ACC112 (cell line): ENCODE measurements at regions not wholly inside any gene's neighbourhood (a gene's known extent, or its start where the extent isn't known, plus 50 kb on each side); places are given as distances from the start of the nearest gene placed in this dataset.

ENCODE experiments used
- H2AFZ ChIP-seq: fragments of 200-600 bp; sonication (generic); one replicate; pipeline ENCODE4 v1.6.0; 2017; ENCODE audit warnings: antibody characterized with exemption, low read length; ENCODE audit not compliant: unreplicated experiment
- H3K27ac ChIP-seq: fragments of 200-600 bp; sonication (generic); 2 replicates; pipeline ENCODE4 v1.5.1; 2014; ENCODE audit warnings: low read depth, mild to moderate bottlenecking, antibody characterized with exemption, low read length, moderate library complexity
- H3K27me3 ChIP-seq: fragments of 200-600 bp; sonication (generic); 2 replicates; pipeline ENCODE4 v1.6.1; 2014; ENCODE audit warnings: mild to moderate bottlenecking, antibody characterized with exemption, low read length, moderate library complexity, mixed read lengths; ENCODE audit not compliant: insufficient read depth
- H3K36me3 ChIP-seq: fragments of 200-600 bp; sonication (generic); 2 replicates; pipeline ENCODE4 v1.6.1; 2016; ENCODE audit warnings: mild to moderate bottlenecking, antibody characterized with exemption, low read length, moderate library complexity, mixed read lengths; ENCODE audit not compliant: insufficient read depth
- H3K4me1 ChIP-seq: fragments of 200-600 bp; sonication (generic); one replicate; pipeline ENCODE4 v1.6.1; 2016; ENCODE audit warnings: low read length, mixed read lengths; ENCODE audit not compliant: insufficient read depth, unreplicated experiment, control insufficient read depth
- H3K4me3 ChIP-seq: fragments of 200-600 bp; sonication (generic); 2 replicates; pipeline ENCODE4 v1.5.1; 2014; ENCODE audit warnings: mild to moderate bottlenecking, low read depth, low read length
- H3K79me2 ChIP-seq: fragments of 200-600 bp; sonication (generic); one replicate; pipeline ENCODE4 v1.6.0; 2016; ENCODE audit warnings: low read length; ENCODE audit not compliant: control insufficient read depth, unreplicated experiment, insufficient read depth

DNA sequence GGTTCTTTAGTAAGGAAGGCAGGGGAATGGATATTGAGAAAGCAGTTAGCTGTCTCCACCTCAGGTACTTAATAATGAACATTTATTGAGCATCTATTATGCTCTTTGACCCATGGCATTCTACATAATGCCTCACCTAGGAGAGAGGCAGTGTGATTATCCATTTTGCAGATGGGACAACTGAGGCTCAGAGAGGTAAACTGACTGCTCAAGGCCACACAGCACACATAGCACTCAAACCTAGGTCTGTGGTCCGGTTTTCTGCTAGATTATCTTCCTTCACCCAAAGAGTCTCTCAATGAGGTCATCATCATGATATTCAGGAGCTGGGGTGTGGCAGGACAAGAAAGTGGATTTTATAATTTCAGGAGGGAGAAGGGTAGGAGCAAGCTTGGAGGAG lies 199.1 kb upstream of the LHX5 start:
- H3K27me3 ChIP-seq: peaks cover 79% of the 10 kb centered on the region
- H2AFZ ChIP-seq: no peak overlapping the region
- no peak overlapping the region for H3K4me3 ChIP-seq
- H3K79me2 ChIP-seq: no peaks in the 10 kb centered on the region
- no peak overlapping the region for H3K27ac ChIP-seq
- H3K4me1 ChIP-seq: no peaks in the 10 kb centered on the region
- H3K36me3 ChIP-seq: no peaks in the 10 kb centered on the region

DNA sequence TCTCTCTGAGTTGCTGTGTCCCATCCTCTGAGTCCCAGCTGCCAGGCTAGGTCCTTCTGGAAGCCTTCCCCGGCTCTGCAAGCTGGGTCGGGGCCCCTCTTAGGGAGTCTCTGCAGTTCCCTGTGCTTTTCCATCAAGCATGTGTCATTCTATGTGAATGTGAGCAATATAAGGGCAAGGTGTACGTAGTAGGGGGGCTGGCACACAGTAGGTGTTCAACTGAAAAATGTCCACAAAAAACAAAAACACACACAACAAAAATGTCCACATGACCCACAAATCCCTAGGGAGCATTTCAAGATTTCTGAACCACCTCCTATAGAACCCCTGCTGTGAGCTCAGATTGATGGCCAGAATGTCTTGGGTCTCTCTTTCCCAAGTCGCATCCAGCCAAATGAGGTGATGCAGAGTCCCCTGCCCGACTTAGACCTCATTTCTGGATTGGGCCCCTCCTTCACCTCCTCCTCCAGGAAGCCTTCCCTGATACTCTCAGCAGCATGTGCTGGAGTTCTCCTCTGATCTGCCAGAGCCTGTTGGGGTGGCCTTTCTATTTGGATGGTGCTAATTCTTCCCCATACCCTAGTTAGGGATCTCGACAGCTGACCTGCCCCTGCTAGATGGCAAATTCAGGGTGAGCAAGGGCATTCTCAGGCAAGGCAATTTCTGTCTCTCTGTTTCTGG lies 196.1 kb upstream of the LHX5 start:
- no peaks in the 10 kb centered on the region for H3K36me3 ChIP-seq
- no peaks in the 10 kb centered on the region for H3K79me2 ChIP-seq
- no peak overlapping the region for H2AFZ ChIP-seq
- H3K27me3 ChIP-seq: peaks cover 56% of the 10 kb centered on the region
- no peaks in the 10 kb centered on the region for H3K4me1 ChIP-seq
- no peak overlapping the region for H3K4me3 ChIP-seq
- H3K27ac ChIP-seq: no peak overlapping the region

DNA sequence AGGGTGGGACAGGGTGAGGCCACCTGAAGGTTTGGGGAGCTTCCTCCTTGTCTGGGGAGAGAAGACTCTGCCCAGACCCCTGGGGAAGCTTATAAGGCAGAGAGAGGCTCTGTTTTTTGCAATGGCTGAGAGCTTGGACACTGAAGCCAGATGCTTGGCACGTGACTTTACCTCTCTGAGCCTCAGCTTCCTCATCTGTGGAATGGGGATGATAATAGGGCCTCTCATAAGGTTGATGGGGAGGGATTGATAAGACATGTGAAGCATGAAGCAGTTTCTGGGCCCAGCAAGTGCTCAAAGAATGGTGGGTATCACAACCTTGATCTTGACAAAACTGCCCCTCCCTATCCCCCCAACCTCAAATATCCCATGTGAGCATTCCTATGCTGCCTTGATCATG lies 195.4 kb upstream of the LHX5 start:
- no peak overlapping the region for H3K27ac ChIP-seq
- H3K27me3 ChIP-seq: peaks cover 57% of the 10 kb centered on the region
- H3K4me1 ChIP-seq: no peaks in the 10 kb centered on the region
- no peaks in the 10 kb centered on the region for H3K79me2 ChIP-seq
- no peak overlapping the region for H3K4me3 ChIP-seq
- H2AFZ ChIP-seq: no peak overlapping the region
- H3K36me3 ChIP-seq: no peaks in the 10 kb centered on the region

DNA sequence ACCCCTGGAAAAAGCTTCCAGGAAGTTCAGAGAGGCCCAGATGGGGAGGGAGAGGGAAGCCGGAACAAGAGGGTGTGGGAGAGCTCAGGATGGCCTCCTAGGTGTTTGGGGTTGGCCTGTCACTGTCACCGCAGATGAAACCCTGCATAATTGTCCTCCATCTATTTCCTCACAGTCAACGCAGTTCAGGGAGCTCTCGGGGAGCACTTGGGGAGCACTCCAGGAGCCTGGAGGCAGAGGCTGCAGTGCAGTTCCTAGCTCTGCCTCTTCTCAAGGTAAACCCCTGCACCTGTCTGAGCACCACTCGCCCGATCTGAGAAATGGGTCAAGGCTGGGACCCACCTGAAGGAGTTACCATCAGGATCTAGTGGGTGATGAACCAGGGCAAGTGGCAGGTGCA lies 194.6 kb upstream of the LHX5 start:
- no peaks in the 10 kb centered on the region for H3K79me2 ChIP-seq
- H3K27ac ChIP-seq: no peak overlapping the region
- H3K4me1 ChIP-seq: no peaks in the 10 kb centered on the region
- H3K36me3 ChIP-seq: no peaks in the 10 kb centered on the region
- no peak overlapping the region for H3K4me3 ChIP-seq
- peaks cover 57% of the 10 kb centered on the region for H3K27me3 ChIP-seq
- no peak overlapping the region for H2AFZ ChIP-seq

DNA sequence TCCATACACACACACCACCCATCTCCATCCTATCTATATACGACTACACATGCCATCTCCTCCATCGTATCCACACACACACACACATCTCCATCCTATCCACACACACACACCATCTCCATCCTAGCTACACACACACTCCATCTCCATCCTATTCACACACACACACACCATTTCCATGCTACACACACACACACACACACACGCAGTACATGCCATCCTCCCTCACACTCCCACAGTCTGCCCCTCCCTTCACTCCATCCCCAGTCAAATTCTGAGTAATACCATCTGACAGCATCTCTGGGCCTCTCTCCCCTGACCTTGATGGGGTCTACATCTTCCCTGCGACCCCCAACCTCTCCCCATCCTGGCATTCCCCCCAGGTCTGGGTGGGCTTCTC lies 193.8 kb upstream of the LHX5 start:
- Histone ChIP-seq H3K27me3 (peaks cover 55% of the 10 kb centered on the region), H3K4me3 (no peak overlapping the region), H3K27ac (no peak overlapping the region), H3K36me3 (no peaks in the 10 kb centered on the region), H2AFZ (no peak overlapping the region), H3K4me1 (no peaks in the 10 kb centered on the region), H3K79me2 (no peaks in the 10 kb centered on the region)

DNA sequence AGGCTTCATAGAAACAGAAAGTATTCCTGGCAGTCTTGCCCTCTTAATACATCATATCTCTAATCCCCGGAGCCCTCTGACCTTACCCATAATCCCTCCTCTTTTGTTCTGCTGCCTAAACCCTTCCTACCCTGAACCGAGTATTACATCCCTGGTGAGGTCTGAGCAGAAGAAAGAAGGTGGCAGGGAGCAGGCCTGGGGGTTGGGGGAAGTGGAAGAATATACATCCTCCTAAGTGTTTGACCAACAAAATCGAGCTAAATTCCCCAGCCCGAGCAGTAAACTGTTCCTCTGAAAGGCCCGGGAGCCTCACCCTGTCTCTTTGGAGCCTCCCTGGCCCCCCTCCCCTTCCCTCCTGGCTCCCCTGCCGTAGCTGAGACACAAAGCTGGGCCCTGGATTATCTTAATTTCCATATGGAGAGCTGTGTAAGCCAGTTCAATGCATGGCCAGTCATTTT lies 192.6 kb upstream of the LHX5 start:
- no peaks in the 10 kb centered on the region for H3K4me1 ChIP-seq
- no peaks in the 10 kb centered on the region for H3K36me3 ChIP-seq
- no peak overlapping the region for H3K4me3 ChIP-seq
- no peak overlapping the region for H2AFZ ChIP-seq
- H3K79me2 ChIP-seq: no peaks in the 10 kb centered on the region
- no peak overlapping the region for H3K27ac ChIP-seq
- H3K27me3 ChIP-seq: peaks cover 44% of the 10 kb centered on the region

DNA sequence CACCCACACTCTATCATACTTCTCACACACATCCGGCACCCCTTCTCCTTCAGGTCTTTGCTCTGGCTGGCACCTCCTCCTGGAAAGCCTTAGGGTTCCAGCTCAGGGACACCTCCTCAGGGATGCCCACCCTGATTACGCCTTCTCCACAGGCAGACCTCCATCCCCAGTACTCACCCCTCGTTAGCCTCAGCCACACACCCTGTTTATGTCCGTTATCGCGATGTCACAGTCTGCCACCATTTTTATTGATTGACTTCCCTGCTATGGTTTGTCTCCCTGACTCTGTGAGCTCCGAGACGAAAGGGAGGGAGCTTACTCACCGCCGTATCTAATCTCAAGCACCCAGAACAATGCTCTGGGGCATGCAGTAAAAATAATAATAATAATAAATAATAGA lies 191.7 kb upstream of the LHX5 start:
- no peaks in the 10 kb centered on the region for H3K4me1 ChIP-seq
- no peak overlapping the region for H2AFZ ChIP-seq
- H3K27me3 ChIP-seq: peaks cover 37% of the 10 kb centered on the region
- H3K36me3 ChIP-seq: no peaks in the 10 kb centered on the region
- no peaks in the 10 kb centered on the region for H3K79me2 ChIP-seq
- no peak overlapping the region for H3K27ac ChIP-seq
- no peak overlapping the region for H3K4me3 ChIP-seq

DNA sequence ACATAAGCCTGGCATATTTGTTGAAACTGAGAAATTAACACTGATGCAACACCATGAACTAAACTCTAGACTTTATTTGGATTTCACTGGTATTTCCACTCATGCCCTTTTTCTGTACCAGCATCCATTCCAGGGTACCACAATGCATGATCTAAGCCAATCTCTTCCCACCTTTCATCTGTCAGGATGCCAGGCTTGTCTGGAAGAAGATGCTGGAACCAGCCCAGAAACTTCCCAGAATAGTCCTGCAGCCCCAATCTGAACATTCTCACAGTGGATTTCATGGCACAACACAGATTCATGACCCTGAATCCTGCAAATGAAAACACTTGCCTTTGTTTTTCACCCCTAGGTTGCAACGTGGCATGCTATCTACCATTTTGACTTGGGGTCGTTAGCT lies 189.3 kb upstream of the LHX5 start:
- no peaks in the 10 kb centered on the region for H3K36me3 ChIP-seq
- no peak overlapping the region for H2AFZ ChIP-seq
- H3K27me3 ChIP-seq: peaks cover 21% of the 10 kb centered on the region
- H3K27ac ChIP-seq: no peak overlapping the region
- H3K79me2 ChIP-seq: no peaks in the 10 kb centered on the region
- H3K4me1 ChIP-seq: no peaks in the 10 kb centered on the region
- H3K4me3 ChIP-seq: no peak overlapping the region

DNA sequence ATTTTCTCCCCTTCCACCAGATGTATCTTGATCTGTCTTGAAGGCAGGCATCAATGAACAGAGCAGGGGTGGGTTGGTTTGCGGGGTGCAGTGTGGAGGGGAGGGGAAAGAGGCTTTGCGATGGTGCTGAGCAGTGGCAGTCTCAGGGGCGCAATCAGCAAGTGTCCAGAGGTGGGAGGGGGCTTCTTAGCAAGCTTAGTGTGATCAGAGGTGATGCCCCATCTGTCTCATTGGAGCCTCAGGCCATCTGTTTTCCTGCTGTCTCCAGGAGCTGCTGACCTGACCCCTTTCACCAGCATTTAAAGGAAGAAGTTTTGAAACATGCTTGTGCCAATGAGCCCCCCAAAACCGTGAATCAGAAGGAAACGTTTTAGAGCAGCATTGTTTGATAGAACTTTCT lies 187.7 kb upstream of the LHX5 start:
- no peaks in the 10 kb centered on the region for H3K4me1 ChIP-seq
- H3K36me3 ChIP-seq: no peaks in the 10 kb centered on the region
- no peak overlapping the region for H2AFZ ChIP-seq
- no peak overlapping the region for H3K4me3 ChIP-seq
- peaks cover 24% of the 10 kb centered on the region for H3K27me3 ChIP-seq
- no peak overlapping the region for H3K27ac ChIP-seq
- H3K79me2 ChIP-seq: no peaks in the 10 kb centered on the region

DNA sequence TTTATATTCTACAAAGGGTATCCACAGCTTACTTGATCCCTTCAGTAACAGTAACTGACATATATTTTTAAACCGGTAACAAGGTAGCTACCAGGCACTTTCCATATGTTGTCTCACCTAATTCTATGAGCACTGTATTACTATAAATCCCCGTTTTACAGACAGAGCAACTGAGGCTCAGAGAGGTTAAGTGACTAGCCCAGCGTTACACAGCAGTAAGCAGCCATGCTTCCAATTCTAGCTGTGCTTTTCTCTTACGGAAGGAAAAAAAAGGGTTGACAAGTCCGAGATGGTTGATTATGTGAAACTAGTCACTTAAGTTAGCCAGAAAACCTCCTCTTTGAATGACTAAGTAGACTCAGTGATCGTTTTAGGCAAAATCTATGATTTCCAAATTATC lies 187.3 kb upstream of the LHX5 start:
- Histone ChIP-seq H3K4me3 (no peak overlapping the region), H3K4me1 (no peaks in the 10 kb centered on the region), H3K36me3 (no peaks in the 10 kb centered on the region), H3K27me3 (peaks cover 24% of the 10 kb centered on the region), H3K79me2 (no peaks in the 10 kb centered on the region), H2AFZ (no peak overlapping the region), H3K27ac (no peak overlapping the region)

DNA sequence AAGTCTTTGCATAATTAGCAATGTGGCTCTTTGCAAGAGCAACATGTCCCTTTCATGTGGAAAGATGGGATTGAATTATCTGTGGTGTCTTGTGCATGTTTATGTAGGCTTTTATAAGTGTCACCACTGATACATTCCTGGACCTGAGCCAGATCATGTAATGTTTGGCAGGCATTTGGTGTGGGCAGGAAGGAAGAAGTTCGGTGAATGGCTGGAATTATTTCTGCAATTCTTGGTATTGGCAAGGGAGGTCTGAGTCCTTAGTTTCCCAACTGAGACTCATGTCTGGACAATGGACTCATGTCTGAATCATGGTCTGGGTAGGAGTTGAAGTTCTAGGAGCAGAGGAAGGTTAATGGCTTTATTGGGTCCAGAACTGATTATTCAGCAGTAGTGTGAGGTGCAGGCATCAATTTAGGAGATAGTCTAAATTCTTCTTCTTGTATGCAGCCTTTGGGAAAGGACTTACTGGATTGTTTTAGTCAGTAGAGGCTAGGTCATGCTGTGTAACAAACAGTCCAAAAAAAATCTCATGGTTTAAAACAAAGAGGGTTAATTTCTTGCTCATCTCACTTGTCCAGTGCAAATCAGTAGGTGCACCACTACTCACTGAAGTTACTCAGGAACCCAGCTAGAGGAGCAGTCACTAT lies 186.5 kb upstream of the LHX5 start:
- peaks cover 32% of the 10 kb centered on the region for H3K27me3 ChIP-seq
- no peak overlapping the region for H3K27ac ChIP-seq
- no peak overlapping the region for H3K4me3 ChIP-seq
- no peaks in the 10 kb centered on the region for H3K79me2 ChIP-seq
- H3K36me3 ChIP-seq: no peaks in the 10 kb centered on the region
- no peaks in the 10 kb centered on the region for H3K4me1 ChIP-seq
- H2AFZ ChIP-seq: no peak overlapping the region
